Epithelial cell of esophagus (primary cell): ENCODE measurements at regions not wholly inside any gene's neighbourhood (a gene's known extent, or its start where the extent isn't known, plus 50 kb on each side); places are given as distances from the start of the nearest gene placed in this dataset.

Experiments used
- DNase-seq: peaks from one replicate; pipeline ENCODE4 v3.0.0; 2010; ENCODE audit warnings: low read depth
- H3K4me3 ChIP-seq: 2 replicates; pipeline ENCODE4 v1.5.1; 2011; ENCODE audit warnings: mild to moderate bottlenecking, low read length, control low read depth
- TF ChIP-seq, protein P1 (sequence below): IDR thresholded peaks from 2 replicates; pipeline ENCODE4 v1.5.1; 2011; ENCODE audit warnings: low read depth, mild to moderate bottlenecking, low read length, control low read depth, inconsistent platforms; ENCODE audit not compliant: insufficient read depth; ENCODE audit errors: missing control alignments

DNA sequence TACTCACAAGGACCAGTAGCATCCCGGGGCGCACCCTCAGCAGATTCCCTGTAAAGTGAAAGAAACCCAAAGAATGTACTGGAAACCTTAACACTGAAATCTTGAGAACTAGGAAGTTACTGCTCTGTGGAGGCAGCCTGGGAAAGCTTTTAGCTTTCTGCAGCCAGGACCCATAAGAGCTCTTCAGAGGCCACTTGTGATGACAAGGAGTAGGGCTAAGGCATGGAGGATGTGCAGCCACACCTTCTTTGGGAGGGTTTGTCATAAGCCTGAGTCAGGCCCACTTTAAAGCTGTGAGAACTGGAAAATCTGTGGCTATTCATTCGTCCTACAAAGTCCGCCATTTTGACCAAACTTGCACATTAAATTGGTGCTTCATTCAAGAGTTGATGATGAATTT, 291.1 kb upstream of the TLE4 start:
- TF ChIP-seq, protein P1, sequence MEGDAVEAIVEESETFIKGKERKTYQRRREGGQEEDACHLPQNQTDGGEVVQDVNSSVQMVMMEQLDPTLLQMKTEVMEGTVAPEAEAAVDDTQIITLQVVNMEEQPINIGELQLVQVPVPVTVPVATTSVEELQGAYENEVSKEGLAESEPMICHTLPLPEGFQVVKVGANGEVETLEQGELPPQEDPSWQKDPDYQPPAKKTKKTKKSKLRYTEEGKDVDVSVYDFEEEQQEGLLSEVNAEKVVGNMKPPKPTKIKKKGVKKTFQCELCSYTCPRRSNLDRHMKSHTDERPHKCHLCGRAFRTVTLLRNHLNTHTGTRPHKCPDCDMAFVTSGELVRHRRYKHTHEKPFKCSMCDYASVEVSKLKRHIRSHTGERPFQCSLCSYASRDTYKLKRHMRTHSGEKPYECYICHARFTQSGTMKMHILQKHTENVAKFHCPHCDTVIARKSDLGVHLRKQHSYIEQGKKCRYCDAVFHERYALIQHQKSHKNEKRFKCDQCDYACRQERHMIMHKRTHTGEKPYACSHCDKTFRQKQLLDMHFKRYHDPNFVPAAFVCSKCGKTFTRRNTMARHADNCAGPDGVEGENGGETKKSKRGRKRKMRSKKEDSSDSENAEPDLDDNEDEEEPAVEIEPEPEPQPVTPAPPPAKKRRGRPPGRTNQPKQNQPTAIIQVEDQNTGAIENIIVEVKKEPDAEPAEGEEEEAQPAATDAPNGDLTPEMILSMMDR: no peak
- no peak for DNase-seq
- H3K4me3 ChIP-seq: no peak overlapping the region

GRCh38 chr9:79284081-79284480, 287.7 kb upstream of the TLE4 start:
- TF ChIP-seq, protein P1: no peak
- no peak for DNase-seq
- no peak overlapping the region for H3K4me3 ChIP-seq

GRCh38 chr9:79286992-79287707, 284.6 kb upstream of the TLE4 start:
- DNase-seq: no peak
- TF ChIP-seq, protein P1: no peak
- no peak overlapping the region for H3K4me3 ChIP-seq

DNA sequence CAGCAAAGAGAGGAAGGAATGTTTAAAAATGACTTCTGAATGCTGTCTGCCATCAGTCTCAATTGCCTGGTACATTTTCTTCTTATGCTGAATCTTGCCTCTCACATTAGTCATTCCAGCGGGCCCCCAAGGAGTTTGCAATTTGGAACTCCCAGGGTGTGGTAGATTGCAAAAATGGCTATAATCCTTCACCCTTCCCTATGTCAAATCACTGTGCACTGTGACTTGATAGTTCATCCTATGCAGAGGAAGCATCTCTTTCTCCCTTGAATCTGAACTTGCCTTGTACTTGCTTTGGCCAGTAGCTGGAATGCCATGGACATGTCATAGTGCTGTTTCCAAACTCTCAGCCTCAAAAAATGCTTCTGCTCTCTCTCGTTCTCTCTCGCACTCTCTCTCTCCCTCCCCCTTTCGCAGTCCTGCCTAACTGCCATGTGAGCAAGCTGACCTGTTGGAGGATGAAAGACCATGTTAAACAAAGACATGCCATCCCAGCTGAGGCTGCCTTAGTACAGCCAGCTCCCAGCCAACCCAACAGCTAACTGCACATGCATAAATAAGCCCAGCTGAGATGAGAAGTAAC, 284.0 kb upstream of the TLE4 start:
- no peak overlapping the region for H3K4me3 ChIP-seq
- no peak for DNase-seq
- TF ChIP-seq, protein P1: no peak

DNA sequence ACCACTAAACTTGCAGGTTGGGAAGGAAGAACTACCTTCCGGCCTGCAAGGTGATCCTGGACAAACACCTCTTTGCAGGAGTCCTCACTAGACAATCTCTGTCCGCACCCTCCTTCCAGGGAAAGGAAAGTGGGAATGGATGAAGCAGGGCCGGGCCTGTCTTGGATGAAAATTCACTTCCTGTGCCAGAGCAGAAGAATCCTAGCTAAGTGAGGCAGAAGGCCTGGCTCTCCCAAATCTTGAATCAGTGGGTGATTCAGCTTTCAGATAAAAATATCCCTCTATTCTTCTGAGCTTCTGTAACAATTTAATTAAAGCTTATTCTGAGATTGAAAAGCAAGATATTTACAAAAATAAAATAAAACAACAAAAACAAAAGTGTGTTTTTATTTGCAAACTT, 281.9 kb upstream of the TLE4 start:
- H3K4me3 ChIP-seq: no peak overlapping the region
- TF ChIP-seq, protein P1: no peak
- DNase-seq: no peak

GRCh38 chr9:79292731-79293280, 279.0 kb upstream of the TLE4 start:
- peak; percentile 5 for DNase-seq
- no peak overlapping the region for H3K4me3 ChIP-seq
- TF ChIP-seq, protein P1: peak; percentile 39

- TF ChIP-seq, protein P1: no peak
- no peak overlapping the region for H3K4me3 ChIP-seq
- DNase-seq: no peak
These were observed 271.7 kb upstream of the TLE4 start for GRCh38 chr9:79300068-79300467.
